Activated T-cell treated with anti-CD3 and anti-CD28 coated beads, Interleukin-2, amount 50 U/mL, for 72 hours (primary cell): ENCODE measurements at regions not wholly inside any gene's neighbourhood (a gene's known extent, or its start where the extent isn't known, plus 50 kb on each side); places are given as distances from the start of the nearest gene placed in this dataset.

Source experiments
- ATAC-seq, 2 donors: fragments of 150-1000 bp; cut with Tn5 transposase; replicated peaks in 1 of 2; 2 replicates each; pipeline ENCODE4 v1.10.0; 2021; ENCODE audit warnings: moderate library complexity in 2 of 2, mild to moderate bottlenecking in 1 of 2
- DNase-seq, 2 donors: peaks; one replicate each; pipeline ENCODE4 v3.0.0; 2021 to 2022; ENCODE audit warnings: mixed read lengths in 1 of 2
- H3K27ac Mint-ChIP-seq: one replicate; pipeline ENCODE4 v1.8.0; 2022; ENCODE audit warnings: mild to moderate bottlenecking, moderate library complexity, mixed read lengths
- H3K27me3 Mint-ChIP-seq: one replicate; pipeline ENCODE4 v1.8.0; 2022; ENCODE audit warnings: low read depth, mixed read lengths
- H3K36me3 Mint-ChIP-seq, 2 donors: one replicate each; pipeline ENCODE4 v1.8.0; 2022; ENCODE audit warnings: mixed read lengths in 2 of 2, mild to moderate bottlenecking in 1 of 2; ENCODE audit not compliant: insufficient read depth in 2 of 2
- H3K4me1 Mint-ChIP-seq: one replicate; pipeline ENCODE4 v1.8.0; 2022; ENCODE audit warnings: low read depth, mixed read lengths
- H3K4me3 Mint-ChIP-seq, 2 donors: one replicate each; pipeline ENCODE4 v1.8.0; 2022; ENCODE audit warnings: mild to moderate bottlenecking in 2 of 2, mixed read lengths in 2 of 2, moderate library complexity in 2 of 2
- H3K9me3 Mint-ChIP-seq, 2 donors: one replicate each; pipeline ENCODE4 v1.8.0; 2022; ENCODE audit warnings: mixed read lengths in 2 of 2

DNA sequence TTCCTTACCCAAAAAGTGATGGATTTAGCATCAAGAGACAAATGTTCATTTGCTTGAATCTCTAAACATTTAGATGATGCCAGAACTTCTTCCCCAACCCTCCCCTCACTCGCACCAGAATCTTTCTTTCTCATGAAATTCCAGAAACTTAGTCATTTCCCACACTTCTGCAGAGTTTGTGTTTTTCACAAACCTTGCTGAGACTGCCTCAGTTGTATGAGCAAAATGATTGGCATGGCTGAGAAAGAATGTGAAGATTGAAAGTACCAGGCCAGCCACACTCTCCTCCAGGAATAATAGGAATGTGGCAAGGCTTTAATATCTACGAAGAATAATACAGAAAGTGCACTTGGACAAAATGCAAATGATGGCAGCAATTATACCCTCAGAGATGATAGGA lies 428.3 kb upstream of the CDH6 start:
- DNase-seq (no peak), ATAC-seq (no peak)
- H3K4me3 Mint-ChIP-seq: no peak overlapping the region
- no peaks in the 10 kb centered on the region for H3K36me3 Mint-ChIP-seq
- H3K9me3 Mint-ChIP-seq: peaks cover 2 to 3% of the 10 kb centered on the region in 2 donors
- no peak overlapping the region for H3K27ac Mint-ChIP-seq
- no peaks in the 10 kb centered on the region for H3K4me1 Mint-ChIP-seq
- H3K27me3 Mint-ChIP-seq: no peaks in the 10 kb centered on the region

- H3K4me3 Mint-ChIP-seq: no peak overlapping the region
- no peak for ATAC-seq
- no peaks in the 10 kb centered on the region for H3K4me1 Mint-ChIP-seq
- no peaks in the 10 kb centered on the region for H3K36me3 Mint-ChIP-seq
- DNase-seq: no peak
- no peaks in the 10 kb centered on the region for H3K27me3 Mint-ChIP-seq
- no peak overlapping the region for H3K27ac Mint-ChIP-seq
- peaks cover 2 to 4% of the 10 kb centered on the region in 2 donors for H3K9me3 Mint-ChIP-seq
Observed at GRCh38 chr5:30764704-30765103, 428.8 kb upstream of the CDH6 start.

- DNase-seq (no peak), ATAC-seq (no peak)
- peaks cover 5 to 9% of the 10 kb centered on the region in 2 donors for H3K9me3 Mint-ChIP-seq
- H3K36me3 Mint-ChIP-seq: no peaks in the 10 kb centered on the region
- no peaks in the 10 kb centered on the region for H3K27me3 Mint-ChIP-seq
- H3K4me1 Mint-ChIP-seq: no peaks in the 10 kb centered on the region
- no peak overlapping the region for H3K27ac Mint-ChIP-seq
- no peak overlapping the region for H3K4me3 Mint-ChIP-seq
Observed at GRCh38 chr5:30759731-30760130, 433.8 kb upstream of the CDH6 start.

DNA sequence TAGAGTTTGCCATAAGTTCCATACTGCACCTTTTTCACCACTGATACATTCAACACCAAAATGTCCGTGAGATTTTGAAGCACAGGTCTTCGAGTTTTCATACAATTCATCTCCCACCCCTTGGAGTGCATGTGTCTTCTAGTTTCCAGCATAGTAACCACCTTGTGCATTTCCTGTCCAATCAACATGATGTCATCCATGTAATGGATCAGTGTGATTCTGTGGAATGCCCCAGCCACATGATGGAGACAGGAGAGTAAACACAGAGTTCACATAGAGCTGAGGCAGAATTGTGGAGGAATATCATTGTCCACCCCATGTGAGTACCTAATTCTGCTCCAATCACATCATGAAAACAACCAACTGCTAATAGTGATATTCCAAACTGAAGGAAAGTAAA lies 441.5 kb upstream of the CDH6 start:
- no peak overlapping the region for H3K4me3 Mint-ChIP-seq
- no peak overlapping the region for H3K27ac Mint-ChIP-seq
- H3K27me3 Mint-ChIP-seq: no peaks in the 10 kb centered on the region
- H3K36me3 Mint-ChIP-seq: no peaks in the 10 kb centered on the region
- peaks cover 6 to 12% of the 10 kb centered on the region in 2 donors for H3K9me3 Mint-ChIP-seq
- DNase-seq (no peak), ATAC-seq (no peak)
- no peaks in the 10 kb centered on the region for H3K4me1 Mint-ChIP-seq

GRCh38 chr5:30749971-30750370 lies 443.5 kb upstream of the CDH6 start:
- no peaks in the 10 kb centered on the region for H3K4me1 Mint-ChIP-seq

GRCh38 chr5:30747412-30747811 lies 446.1 kb upstream of the CDH6 start:
- no peaks in the 10 kb centered on the region for H3K27me3 Mint-ChIP-seq
- no peaks in the 10 kb centered on the region for H3K36me3 Mint-ChIP-seq
- ATAC-seq (no peak), DNase-seq (no peak)
- H3K27ac Mint-ChIP-seq: no peak overlapping the region
- no peak overlapping the region for H3K4me3 Mint-ChIP-seq
- H3K4me1 Mint-ChIP-seq: no peaks in the 10 kb centered on the region
- peaks cover 5 to 7% of the 10 kb centered on the region in 2 donors for H3K9me3 Mint-ChIP-seq

More at GRCh38 chr5:30749971-30750370, 443.5 kb upstream of the CDH6 start:
- Mint-ChIP-seq H3K36me3 (no peaks in the 10 kb centered on the region), H3K27me3 (no peaks in the 10 kb centered on the region), H3K27ac (no peak overlapping the region), H3K9me3 (peaks cover 6 to 7% of the 10 kb centered on the region in 2 donors), H3K4me3 (no peak overlapping the region)
- ATAC-seq: no peak
- no peak for DNase-seq

DNA sequence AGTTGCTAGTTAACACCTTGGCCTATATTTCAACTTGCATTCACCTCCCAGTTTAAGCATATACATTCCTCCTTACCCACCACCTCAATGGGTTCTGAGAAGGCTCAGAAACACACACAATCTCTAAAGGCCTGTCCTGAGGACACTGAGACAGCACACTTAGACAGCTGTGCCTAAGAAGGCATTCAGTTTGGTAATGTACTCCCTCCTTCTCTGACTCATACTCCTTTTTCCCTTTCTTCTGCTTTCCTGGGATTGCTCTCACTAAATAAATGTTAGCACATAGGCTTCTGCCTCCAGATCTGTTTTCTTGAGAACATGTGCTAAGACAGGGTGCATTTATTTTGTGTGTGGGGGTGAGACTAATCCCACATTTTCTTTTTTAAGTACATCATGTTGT lies 456.8 kb upstream of the CDH6 start:
- Mint-ChIP-seq H3K4me3 (no peak overlapping the region), H3K27me3 (no peaks in the 10 kb centered on the region), H3K9me3 (peaks cover 7 to 8% of the 10 kb centered on the region in 2 donors), H3K27ac (no peak overlapping the region), H3K4me1 (no peaks in the 10 kb centered on the region), H3K36me3 (no peaks in the 10 kb centered on the region)
- DNase-seq (no peak), ATAC-seq (no peak)

- Mint-ChIP-seq H3K9me3 (peaks cover 8 to 10% of the 10 kb centered on the region in 2 donors), H3K36me3 (no peaks in the 10 kb centered on the region), H3K27ac (no peak overlapping the region), H3K4me1 (no peaks in the 10 kb centered on the region), H3K27me3 (no peaks in the 10 kb centered on the region), H3K4me3 (no peak overlapping the region)
- DNase-seq: no peak
- no peak for ATAC-seq
Observed at GRCh38 chr5:30734118-30734517, 459.4 kb upstream of the CDH6 start.

GRCh38 chr5:30725073-30725472 lies 468.4 kb upstream of the CDH6 start:
- Mint-ChIP-seq H3K27me3 (no peaks in the 10 kb centered on the region), H3K27ac (no peak overlapping the region), H3K4me3 (no peak overlapping the region), H3K36me3 (no peaks in the 10 kb centered on the region), H3K9me3 (peaks cover 5% of the 10 kb centered on the region in 2 donors), H3K4me1 (no peaks in the 10 kb centered on the region)
- no peak for ATAC-seq
- DNase-seq: no peak

DNA sequence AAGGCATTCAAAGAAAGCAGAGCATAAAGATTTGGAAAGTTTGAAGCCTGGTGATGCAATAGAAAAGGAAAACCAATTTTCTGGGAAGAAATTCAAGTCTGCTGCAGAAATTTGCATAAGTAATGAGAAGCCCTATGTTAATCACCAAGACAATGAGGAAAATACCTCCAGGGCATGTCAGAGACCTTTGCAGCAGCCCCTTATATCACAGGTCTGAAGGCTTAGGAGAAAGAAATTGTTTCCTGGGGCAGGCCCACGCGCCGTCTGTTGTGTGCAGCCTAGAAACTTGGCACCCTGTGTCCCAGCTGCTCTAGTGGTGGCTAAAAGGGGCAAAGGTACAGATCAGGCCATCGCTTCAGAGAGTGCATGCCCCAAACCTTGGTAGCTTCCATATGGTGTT lies 495.3 kb upstream of the CDH6 start:
- H3K4me3 Mint-ChIP-seq: no peak overlapping the region
- DNase-seq: no peak
- no peaks in the 10 kb centered on the region for H3K27me3 Mint-ChIP-seq
- ATAC-seq: no peak
- H3K4me1 Mint-ChIP-seq: no peaks in the 10 kb centered on the region
- H3K9me3 Mint-ChIP-seq: peaks cover 11 to 29% of the 10 kb centered on the region in 2 donors
- H3K27ac Mint-ChIP-seq: no peak overlapping the region
- H3K36me3 Mint-ChIP-seq: peaks cover 0 to 4% of the 10 kb centered on the region in 2 donors

DNA sequence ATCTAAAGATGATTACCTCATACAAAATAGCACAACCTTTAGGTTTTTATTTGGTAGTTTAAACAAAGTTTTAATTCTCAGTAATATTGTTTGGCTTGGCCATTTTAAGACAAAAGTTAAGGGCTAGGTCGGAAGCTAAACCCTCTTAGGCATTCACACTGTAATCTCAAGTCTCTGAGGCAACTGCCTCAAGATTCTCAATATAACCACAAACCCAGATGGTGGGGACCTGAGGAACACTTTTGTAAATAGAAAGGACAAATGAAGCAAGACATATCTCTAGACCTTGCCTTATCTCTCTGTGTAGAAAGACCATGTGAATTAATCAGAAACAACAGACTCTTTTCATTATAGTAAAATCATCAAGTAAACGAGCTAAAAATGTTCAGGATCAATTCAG lies 500.2 kb upstream of the CDH6 start:
- Mint-ChIP-seq H3K27ac (no peak overlapping the region), H3K36me3 (peaks cover 0 to 4% of the 10 kb centered on the region in 2 donors), H3K4me1 (no peaks in the 10 kb centered on the region), H3K9me3 (peaks cover 12 to 19% of the 10 kb centered on the region in 2 donors), H3K4me3 (no peak overlapping the region), H3K27me3 (no peaks in the 10 kb centered on the region)
- DNase-seq (no peak), ATAC-seq (no peak)

DNA sequence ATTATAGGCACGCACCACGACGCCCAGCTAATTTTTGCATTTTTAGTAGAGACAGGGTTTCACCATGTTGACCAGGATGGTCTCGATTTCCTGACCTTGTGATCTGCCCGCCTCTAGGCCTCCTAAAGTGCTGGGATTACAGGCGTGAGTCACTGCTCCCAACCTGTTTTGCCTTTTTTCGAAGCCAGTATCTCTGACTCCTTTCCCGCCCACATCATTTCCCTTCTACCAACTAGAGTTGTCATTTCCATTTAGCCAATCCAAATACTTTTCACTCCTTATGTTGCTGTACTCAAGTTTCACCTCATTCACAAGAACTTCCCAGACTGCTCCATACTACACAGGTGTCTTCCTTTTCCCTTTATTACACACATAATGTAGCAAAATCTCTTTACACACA lies 502.6 kb upstream of the CDH6 start:
- no peak overlapping the region for H3K4me3 Mint-ChIP-seq
- no peaks in the 10 kb centered on the region for H3K4me1 Mint-ChIP-seq
- ATAC-seq (no peak), DNase-seq (no peak)
- peaks cover 8 to 12% of the 10 kb centered on the region in 2 donors for H3K9me3 Mint-ChIP-seq
- H3K27me3 Mint-ChIP-seq: no peaks in the 10 kb centered on the region
- no peak overlapping the region for H3K27ac Mint-ChIP-seq
- H3K36me3 Mint-ChIP-seq: no peaks in the 10 kb centered on the region

- Mint-ChIP-seq H3K4me1 (no peaks in the 10 kb centered on the region), H3K27me3 (no peaks in the 10 kb centered on the region), H3K36me3 (peaks cover 0 to 3% of the 10 kb centered on the region in 2 donors), H3K4me3 (no peak overlapping the region), H3K9me3 (peaks cover 6 to 7% of the 10 kb centered on the region in 2 donors), H3K27ac (no peak overlapping the region)
- ATAC-seq: no peak
- DNase-seq: no peak
Observed at GRCh38 chr5:30687461-30687860, 506.0 kb upstream of the CDH6 start.

GRCh38 chr5:30686530-30686929 lies 507.0 kb upstream of the CDH6 start:
- Mint-ChIP-seq H3K36me3 (peaks cover 0 to 3% of the 10 kb centered on the region in 2 donors), H3K4me3 (no peak overlapping the region), H3K27me3 (no peaks in the 10 kb centered on the region), H3K27ac (no peak overlapping the region), H3K9me3 (peaks cover 6 to 10% of the 10 kb centered on the region in 2 donors), H3K4me1 (no peaks in the 10 kb centered on the region)
- DNase-seq: no peak
- no peak for ATAC-seq
